Panc1 (cell line): ENCODE measurements at regions not wholly inside any gene's neighbourhood (a gene's known extent, or its start where the extent isn't known, plus 50 kb on each side); places are given as distances from the start of the nearest gene placed in this dataset.

Experiments
- ATAC-seq: fragments of 200-7000 bp; cut with Tn5 transposase; 2 replicates; pipeline ENCODE4 v1.9.1; 2020; ENCODE audit warnings: mild to moderate bottlenecking, moderate library complexity
- BruUV-seq: library from RNA; stranded (reverse); fragments of 400-500 nt; replicated peaks from 2 replicates; lab custom pipeline; 2021; lab: Mats Ljungman, UMichigan
- CTCF ChIA-PET: fragments of 300-600 bp; sonication (Branson Sonifier 250); formaldehyde crosslinking; loops from one replicate; lab custom pipeline; 2022; ENCODE audit warnings: antibody characterized with exemption; lab: Charles Lee
- POLR2A ChIA-PET: fragments of 300-600 bp; sonication (Branson Sonifier 250); formaldehyde crosslinking; loops from one replicate; lab custom pipeline; 2022; ENCODE audit warnings: antibody characterized with exemption; lab: Charles Lee
- DNase-seq: peaks from one replicate; pipeline ENCODE4 v3.0.0-alpha.2; 2010; ENCODE audit warnings: low read depth, low spot score
- H3K27ac ChIP-seq: 2 replicates; pipeline ENCODE4 v1.5.1; 2011; ENCODE audit warnings: mild to moderate bottlenecking, low read length, inconsistent platforms
- H3K27me3 ChIP-seq: fragments of 200-500 bp; sonication (Bioruptor generic); 2 replicates; pipeline ENCODE4 v1.6.0; 2014; ENCODE audit warnings: low read length, inconsistent platforms; ENCODE audit not compliant: control insufficient read depth, insufficient read depth
- H3K36me3 ChIP-seq: fragments of 200-500 bp; sonication (Bioruptor generic); 2 replicates; pipeline ENCODE4 v1.5.1; 2014; ENCODE audit warnings: inconsistent platforms, mild to moderate bottlenecking, low read length, moderate library complexity; ENCODE audit not compliant: control insufficient read depth, insufficient read depth
- H3K4me1 ChIP-seq: 2 replicates; pipeline ENCODE4 v1.5.1; 2011; ENCODE audit warnings: inconsistent platforms, mild to moderate bottlenecking, low read length, moderate library complexity; ENCODE audit not compliant: control insufficient read depth, insufficient read depth
- H3K4me3 ChIP-seq, 2 experiments: 2 replicates each; pipeline ENCODE4 v1.5.1; 2011 to 2012; ENCODE audit warnings: low read depth in 2 of 2, low read length in 2 of 2, mild to moderate bottlenecking in 2 of 2, inconsistent platforms in 1 of 2, moderate library complexity in 1 of 2
- H3K9me3 ChIP-seq: fragments of 200-500 bp; sonication (Bioruptor generic); 2 replicates; pipeline ENCODE4 v1.5.1; 2014; ENCODE audit warnings: low read depth, mild to moderate bottlenecking, inconsistent platforms, low read length, moderate library complexity; ENCODE audit not compliant: control insufficient read depth, insufficient read depth
- POLR2AphosphoS5 ChIP-seq: IDR thresholded peaks from 2 replicates; pipeline ENCODE4 v1.6.1; 2012; ENCODE audit warnings: mild to moderate bottlenecking, low read depth, low read length, moderate library complexity
- SIN3A ChIP-seq: IDR thresholded peaks from 2 replicates; pipeline ENCODE4 v1.6.1; 2012; ENCODE audit warnings: low read depth, mild to moderate bottlenecking, low read length, moderate library complexity, borderline replicate concordance; ENCODE audit not compliant: insufficient read depth
- TCF7L2 ChIP-seq: IDR thresholded peaks from 2 replicates; pipeline ENCODE4 v1.6.1; 2011; ENCODE audit warnings: mild to moderate bottlenecking, low read depth, low read length, inconsistent platforms
- in situ Hi-C: cut with HindIII; loops from 2 replicates; pipeline ENCODE4 v1.10.0; 2016; ENCODE audit warnings: low sequenced_read_pairs, low pct_unique_long_range_greater_than_20kb
- intact Hi-C: fragments of 100-400 bp; cut with micrococcal nuclease; formaldehyde crosslinking; loops from one replicate; pipeline ENCODE4 v1.10.0; 2022; ENCODE audit not compliant: unreplicated experiment
- TF ChIP-seq, protein P1 (sequence below): fragments of 450-650 bp; IDR thresholded peaks from 2 replicates; pipeline ENCODE4 v1.5.1; 2017; ENCODE audit warnings: mild to moderate bottlenecking
- TF ChIP-seq, protein P2 (sequence below), 2 experiments: IDR thresholded peaks; 2 replicates each; pipeline ENCODE4 v1.6.1; 2011 to 2012; ENCODE audit warnings: low read depth in 2 of 2, control low read depth in 1 of 2, low read length in 1 of 2, mild to moderate bottlenecking in 1 of 2, moderate library complexity in 1 of 2; ENCODE audit not compliant: insufficient read depth in 1 of 2

DNA sequence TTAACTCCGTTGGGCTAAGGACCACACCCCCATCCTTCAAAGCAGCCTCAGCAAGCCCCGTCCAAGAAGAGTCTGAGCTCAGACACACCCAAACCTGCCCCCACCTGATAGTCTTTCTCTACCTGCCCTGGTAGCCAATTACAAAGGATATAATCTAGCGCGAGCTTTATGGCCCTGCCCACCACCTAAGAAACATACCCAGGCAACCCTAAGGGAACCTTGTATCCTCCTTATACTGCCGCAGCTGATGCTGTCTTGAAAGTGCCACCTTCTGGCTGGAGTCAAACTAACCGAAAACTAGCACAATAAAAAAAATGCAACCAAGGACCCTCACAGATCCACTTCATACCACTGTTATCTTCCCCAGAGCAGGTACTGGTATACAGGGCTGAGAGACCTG, 628.3 kb upstream of the REG3G start:
- BruUV-seq = no TSS peak
- intact Hi-C loops = no loop called here
- TF ChIP-seq TCF7L2 (no peak), POLR2AphosphoS5 (no peak), SIN3A (no peak)
- TF ChIP-seq, protein P1, sequence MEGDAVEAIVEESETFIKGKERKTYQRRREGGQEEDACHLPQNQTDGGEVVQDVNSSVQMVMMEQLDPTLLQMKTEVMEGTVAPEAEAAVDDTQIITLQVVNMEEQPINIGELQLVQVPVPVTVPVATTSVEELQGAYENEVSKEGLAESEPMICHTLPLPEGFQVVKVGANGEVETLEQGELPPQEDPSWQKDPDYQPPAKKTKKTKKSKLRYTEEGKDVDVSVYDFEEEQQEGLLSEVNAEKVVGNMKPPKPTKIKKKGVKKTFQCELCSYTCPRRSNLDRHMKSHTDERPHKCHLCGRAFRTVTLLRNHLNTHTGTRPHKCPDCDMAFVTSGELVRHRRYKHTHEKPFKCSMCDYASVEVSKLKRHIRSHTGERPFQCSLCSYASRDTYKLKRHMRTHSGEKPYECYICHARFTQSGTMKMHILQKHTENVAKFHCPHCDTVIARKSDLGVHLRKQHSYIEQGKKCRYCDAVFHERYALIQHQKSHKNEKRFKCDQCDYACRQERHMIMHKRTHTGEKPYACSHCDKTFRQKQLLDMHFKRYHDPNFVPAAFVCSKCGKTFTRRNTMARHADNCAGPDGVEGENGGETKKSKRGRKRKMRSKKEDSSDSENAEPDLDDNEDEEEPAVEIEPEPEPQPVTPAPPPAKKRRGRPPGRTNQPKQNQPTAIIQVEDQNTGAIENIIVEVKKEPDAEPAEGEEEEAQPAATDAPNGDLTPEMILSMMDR = no peak
- TF ChIP-seq, protein P2, sequence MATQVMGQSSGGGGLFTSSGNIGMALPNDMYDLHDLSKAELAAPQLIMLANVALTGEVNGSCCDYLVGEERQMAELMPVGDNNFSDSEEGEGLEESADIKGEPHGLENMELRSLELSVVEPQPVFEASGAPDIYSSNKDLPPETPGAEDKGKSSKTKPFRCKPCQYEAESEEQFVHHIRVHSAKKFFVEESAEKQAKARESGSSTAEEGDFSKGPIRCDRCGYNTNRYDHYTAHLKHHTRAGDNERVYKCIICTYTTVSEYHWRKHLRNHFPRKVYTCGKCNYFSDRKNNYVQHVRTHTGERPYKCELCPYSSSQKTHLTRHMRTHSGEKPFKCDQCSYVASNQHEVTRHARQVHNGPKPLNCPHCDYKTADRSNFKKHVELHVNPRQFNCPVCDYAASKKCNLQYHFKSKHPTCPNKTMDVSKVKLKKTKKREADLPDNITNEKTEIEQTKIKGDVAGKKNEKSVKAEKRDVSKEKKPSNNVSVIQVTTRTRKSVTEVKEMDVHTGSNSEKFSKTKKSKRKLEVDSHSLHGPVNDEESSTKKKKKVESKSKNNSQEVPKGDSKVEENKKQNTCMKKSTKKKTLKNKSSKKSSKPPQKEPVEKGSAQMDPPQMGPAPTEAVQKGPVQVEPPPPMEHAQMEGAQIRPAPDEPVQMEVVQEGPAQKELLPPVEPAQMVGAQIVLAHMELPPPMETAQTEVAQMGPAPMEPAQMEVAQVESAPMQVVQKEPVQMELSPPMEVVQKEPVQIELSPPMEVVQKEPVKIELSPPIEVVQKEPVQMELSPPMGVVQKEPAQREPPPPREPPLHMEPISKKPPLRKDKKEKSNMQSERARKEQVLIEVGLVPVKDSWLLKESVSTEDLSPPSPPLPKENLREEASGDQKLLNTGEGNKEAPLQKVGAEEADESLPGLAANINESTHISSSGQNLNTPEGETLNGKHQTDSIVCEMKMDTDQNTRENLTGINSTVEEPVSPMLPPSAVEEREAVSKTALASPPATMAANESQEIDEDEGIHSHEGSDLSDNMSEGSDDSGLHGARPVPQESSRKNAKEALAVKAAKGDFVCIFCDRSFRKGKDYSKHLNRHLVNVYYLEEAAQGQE (IDR thresholded peaks at IDR 0.05; ENCODE audit: insufficient read depth in 1 of 2, low read depth in 2 of 2, low read length in 1 of 2) = no peak
- H3K27me3 ChIP-seq = no peaks in the 10 kb centered on the region
- POLR2A ChIA-PET = no interaction called here
- no peak overlapping the region for H3K4me3 ChIP-seq
- no peaks in the 10 kb centered on the region for H3K9me3 ChIP-seq
- CTCF ChIA-PET = no interaction called here
- ATAC-seq = no peak
- H3K4me1 ChIP-seq = no peaks in the 10 kb centered on the region
- no peak for DNase-seq
- H3K36me3 ChIP-seq = no peaks in the 10 kb centered on the region
- H3K27ac ChIP-seq = no peak overlapping the region
- in situ Hi-C loops = no loop called here

DNA sequence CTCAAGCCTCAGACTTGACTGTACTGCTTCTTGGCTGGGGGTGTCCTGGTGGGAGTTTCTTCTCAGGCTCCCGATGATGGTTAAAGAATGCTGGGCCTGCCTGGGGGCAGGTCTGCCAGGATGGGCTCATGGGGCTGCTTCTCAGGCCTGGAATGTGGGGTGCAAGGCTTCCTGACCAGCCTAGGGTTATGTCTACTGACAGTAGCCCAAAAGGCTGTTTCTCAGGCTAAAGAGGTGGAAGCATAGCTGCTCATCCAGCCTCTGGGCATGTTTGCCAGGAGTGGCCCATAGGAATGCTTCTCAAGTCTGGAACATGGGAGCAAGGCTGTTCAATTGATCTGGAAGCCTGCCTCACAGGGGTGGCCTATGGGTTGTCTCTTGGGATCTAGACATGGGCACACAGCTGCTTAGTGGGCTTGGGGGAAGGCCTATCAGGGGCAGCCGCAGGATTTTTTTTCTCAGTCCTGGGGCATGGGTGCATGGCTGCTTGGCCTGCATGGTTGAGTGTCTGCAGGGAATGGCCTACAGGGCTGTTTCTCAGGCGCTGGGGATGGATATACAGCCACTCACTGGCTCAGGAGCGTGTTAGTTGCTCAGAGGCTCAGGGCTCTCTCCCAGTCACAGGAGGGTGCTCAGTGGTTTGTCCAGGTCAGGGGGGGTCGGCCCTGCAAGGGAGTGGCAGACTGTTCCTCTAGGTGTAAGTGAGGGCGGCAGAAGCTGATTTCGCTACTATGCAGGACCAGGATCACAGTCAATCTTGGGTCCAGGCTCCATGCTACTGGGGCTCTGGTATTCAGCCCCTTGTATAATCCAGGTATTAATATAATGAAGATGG, 617.3 kb upstream of the REG3G start:
- Histone ChIP-seq H3K4me3 (no peak overlapping the region), H3K27me3 (no peaks in the 10 kb centered on the region), H3K9me3 (no peaks in the 10 kb centered on the region), H3K36me3 (no peaks in the 10 kb centered on the region), H3K27ac (no peak overlapping the region), H3K4me1 (no peaks in the 10 kb centered on the region)
- POLR2A ChIA-PET = no interaction called here
- no peak for ATAC-seq
- TF ChIP-seq SIN3A = no peak
- TF ChIP-seq TCF7L2 = no peak
- TF ChIP-seq, protein P1 = no peak
- no peak for TF ChIP-seq POLR2AphosphoS5
- TF ChIP-seq, protein P2 (IDR thresholded peaks at IDR 0.05; ENCODE audit: insufficient read depth in 1 of 2, low read depth in 2 of 2, low read length in 1 of 2) = no peak
- intact Hi-C loops = no loop called here
- DNase-seq = no peak
- BruUV-seq = no TSS peak
- CTCF ChIA-PET = no interaction called here
- in situ Hi-C loops = no loop called here
